ENCODE measurements at regions not wholly inside any gene's neighbourhood (a gene's known extent, or its start where the extent isn't known, plus 50 kb on each side); places are given as distances from the start of the nearest gene placed in this dataset.

- no peak overlapping the region for H3K27ac Mint-ChIP-seq
- H3K27me3 Mint-ChIP-seq (ENCODE audit: insufficient read depth): peaks cover 3% of the 10 kb centered on the region; the same call in 1 of the 2 replicates
- TF ChIP-seq CTCF (IDR thresholded peaks at IDR 0.05): no peak
- H3K4me1 Mint-ChIP-seq (ENCODE audit: low read depth): peaks cover 26% of the 10 kb centered on the region
- no peak overlapping the region for H3K4me3 Mint-ChIP-seq
- no peaks in the 10 kb centered on the region for H3K9me3 Mint-ChIP-seq
- DNase-seq: no peak
- no peaks in the 10 kb centered on the region for H3K36me3 Mint-ChIP-seq (ENCODE audit: low read depth)
These were observed 225.9 kb downstream of the SEC61B start for GRCh38 chr9:99447951-99448350.

- peaks cover 3% of the 10 kb centered on the region for H3K27me3 Mint-ChIP-seq (ENCODE audit: insufficient read depth)
- no peak overlapping the region for H3K27ac Mint-ChIP-seq
- H3K4me3 Mint-ChIP-seq: no peak overlapping the region
- H3K4me1 Mint-ChIP-seq (ENCODE audit: low read depth): peaks cover 20% of the 10 kb centered on the region
- no peak for TF ChIP-seq CTCF (IDR thresholded peaks at IDR 0.05)
- H3K9me3 Mint-ChIP-seq: no peaks in the 10 kb centered on the region
- DNase-seq: no peak
- no peaks in the 10 kb centered on the region for H3K36me3 Mint-ChIP-seq (ENCODE audit: low read depth)
These were observed 227.6 kb downstream of the SEC61B start for GRCh38 chr9:99449726-99450125.

- no peak for DNase-seq
- no peaks in the 10 kb centered on the region for H3K36me3 Mint-ChIP-seq (ENCODE audit: low read depth)
- no peak for TF ChIP-seq CTCF (IDR thresholded peaks at IDR 0.05)
- H3K4me3 Mint-ChIP-seq: no peak overlapping the region
- H3K27ac Mint-ChIP-seq: no peak overlapping the region
- H3K27me3 Mint-ChIP-seq (ENCODE audit: insufficient read depth): peaks cover 9% of the 10 kb centered on the region
- no peaks in the 10 kb centered on the region for H3K9me3 Mint-ChIP-seq
- peaks cover 6% of the 10 kb centered on the region for H3K4me1 Mint-ChIP-seq (ENCODE audit: low read depth)
These were observed 229.1 kb downstream of the SEC61B start for GRCh38 chr9:99451112-99451606.

- no peaks in the 10 kb centered on the region for H3K4me1 Mint-ChIP-seq (ENCODE audit: low read depth)
- no peak overlapping the region for H3K27ac Mint-ChIP-seq
- H3K4me3 Mint-ChIP-seq: no peak overlapping the region
- no peak for DNase-seq
- no peaks in the 10 kb centered on the region for H3K36me3 Mint-ChIP-seq (ENCODE audit: low read depth)
- peaks cover 12% of the 10 kb centered on the region for H3K27me3 Mint-ChIP-seq (ENCODE audit: insufficient read depth)
- H3K9me3 Mint-ChIP-seq: no peaks in the 10 kb centered on the region
- no peak for TF ChIP-seq CTCF (IDR thresholded peaks at IDR 0.05)
These were observed 235.3 kb downstream of the SEC61B start for GRCh38 chr9:99457406-99457805.

- no peaks in the 10 kb centered on the region for H3K36me3 Mint-ChIP-seq (ENCODE audit: low read depth)
- peaks cover 17% of the 10 kb centered on the region for H3K27me3 Mint-ChIP-seq (ENCODE audit: insufficient read depth)
- no peak for DNase-seq
- H3K9me3 Mint-ChIP-seq: no peaks in the 10 kb centered on the region
- no peaks in the 10 kb centered on the region for H3K4me1 Mint-ChIP-seq (ENCODE audit: low read depth)
- H3K4me3 Mint-ChIP-seq: no peak overlapping the region
- no peak for TF ChIP-seq CTCF (IDR thresholded peaks at IDR 0.05)
- H3K27ac Mint-ChIP-seq: no peak overlapping the region
These were observed 235.9 kb downstream of the SEC61B start for GRCh38 chr9:99457981-99458380.

GRCh38 chr9:99459919-99460318 is 237.8 kb downstream of the SEC61B start:
- H3K4me1 Mint-ChIP-seq (ENCODE audit: low read depth): no peaks in the 10 kb centered on the region
- H3K27me3 Mint-ChIP-seq (ENCODE audit: insufficient read depth): peaks cover 17% of the 10 kb centered on the region
- H3K9me3 Mint-ChIP-seq: no peaks in the 10 kb centered on the region
- no peak for TF ChIP-seq CTCF (IDR thresholded peaks at IDR 0.05)
- no peak for DNase-seq
- H3K4me3 Mint-ChIP-seq: no peak overlapping the region
- no peaks in the 10 kb centered on the region for H3K36me3 Mint-ChIP-seq (ENCODE audit: low read depth)
- no peak overlapping the region for H3K27ac Mint-ChIP-seq
